ENCODE measurements at regions not wholly inside any gene's neighbourhood (a gene's known extent, or its start where the extent isn't known, plus 50 kb on each side); places are given as distances from the start of the nearest gene placed in this dataset.
"Not testable (repeated sequence)": the region's sequence is repeated elsewhere in the genome, so short reads cannot be mapped to it uniquely, and the experiment has no call there.

DNA sequence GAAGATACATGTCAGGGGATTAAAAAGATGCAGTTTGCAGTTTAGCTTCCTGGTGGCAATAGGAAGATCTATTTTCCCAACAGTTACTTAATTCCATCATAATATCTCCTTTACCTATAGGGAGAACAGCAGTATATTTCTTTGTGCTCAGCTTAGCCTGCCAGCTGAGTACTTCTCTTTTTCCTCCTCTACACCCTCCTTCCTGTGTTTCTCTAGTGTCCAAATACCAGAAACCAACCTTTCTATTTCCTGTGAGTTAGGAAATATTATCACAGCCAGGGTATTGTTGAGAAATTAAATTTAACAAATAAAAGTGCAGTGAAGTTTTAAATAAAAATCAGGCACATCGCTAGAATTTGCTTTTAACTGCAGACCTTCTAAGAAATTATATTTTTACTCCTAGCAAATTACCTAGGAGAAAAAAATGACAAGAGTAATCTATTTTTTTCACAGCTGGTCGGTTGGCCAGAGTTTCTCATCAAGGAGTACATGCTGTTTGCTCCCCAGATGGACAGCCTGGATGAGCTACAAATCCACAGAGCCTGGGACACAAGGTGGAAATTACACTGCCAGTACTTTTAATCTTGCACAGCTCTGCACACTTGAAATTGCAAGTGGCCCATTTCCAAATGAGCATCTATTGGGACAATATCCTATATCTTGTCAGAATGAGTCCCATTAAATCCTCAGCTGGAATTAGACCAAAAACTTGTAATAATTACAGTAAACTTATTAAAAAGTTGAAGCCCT is 185.2 kb upstream of the CFAP20DC start:
- Mint-ChIP-seq H3K27ac (no peak overlapping the region), H3K27me3 (peaks cover 22% of the 10 kb centered on the region), H3K36me3 (peaks cover 8% of the 10 kb centered on the region), H3K4me1 (peaks cover 23% of the 10 kb centered on the region), H3K9me3 (ENCODE audit: low read depth) (peaks cover 7% of the 10 kb centered on the region), H3K4me3 (no peak overlapping the region)
- DNase-seq (no peak), ATAC-seq (peak; percentile 34)
- CTCF ChIA-PET: interaction anchor here (1.0 to 1.8 kb wide), 3 partner anchors 23 to 341 kb away, joined by 3 to 5 read pairs (median 3); no protein-coding TSS in a partner anchor

DNA sequence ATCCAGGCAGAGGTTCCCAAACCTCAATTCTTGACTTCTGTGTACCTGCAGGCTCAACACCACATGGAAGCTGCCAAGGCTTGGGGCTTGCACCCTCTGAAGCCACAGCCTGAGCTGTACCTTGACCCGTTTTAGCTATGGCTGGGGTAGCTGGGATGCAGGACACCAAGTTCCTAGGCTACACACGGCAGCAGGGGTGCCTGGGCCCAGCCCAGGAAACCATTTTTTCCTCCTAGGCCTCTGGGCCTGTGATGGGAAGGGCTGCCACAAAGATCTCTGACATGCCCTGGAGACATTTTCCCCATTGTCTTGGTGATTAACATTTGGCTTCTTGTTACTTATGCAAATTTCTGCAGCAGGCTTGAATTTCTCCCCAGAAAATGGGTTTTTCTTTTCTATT is 180.6 kb upstream of the CFAP20DC start:
- peaks cover 11% of the 10 kb centered on the region for H3K4me1 Mint-ChIP-seq

GRCh38 chr3:59213860-59214259 is 164.0 kb upstream of the CFAP20DC start:
- H3K4me3 Mint-ChIP-seq: no peak overlapping the region
- CTCF ChIA-PET: interaction anchor here (0.9 to 3.1 kb wide), 2 partner anchors 625 to 644 kb away, joined by 3 to 12 read pairs; no protein-coding TSS in a partner anchor

More for the DNA sequence above, 180.6 kb upstream of the CFAP20DC start:
- ATAC-seq, H3K27ac Mint-ChIP-seq, CTCF ChIA-PET, DNase-seq, H3K4me3 Mint-ChIP-seq: not testable (repeated sequence)
- Mint-ChIP-seq H3K9me3 (ENCODE audit: low read depth) (peaks cover 13% of the 10 kb centered on the region), H3K27me3 (peaks cover 13% of the 10 kb centered on the region), H3K36me3 (peaks cover 13% of the 10 kb centered on the region)

DNA sequence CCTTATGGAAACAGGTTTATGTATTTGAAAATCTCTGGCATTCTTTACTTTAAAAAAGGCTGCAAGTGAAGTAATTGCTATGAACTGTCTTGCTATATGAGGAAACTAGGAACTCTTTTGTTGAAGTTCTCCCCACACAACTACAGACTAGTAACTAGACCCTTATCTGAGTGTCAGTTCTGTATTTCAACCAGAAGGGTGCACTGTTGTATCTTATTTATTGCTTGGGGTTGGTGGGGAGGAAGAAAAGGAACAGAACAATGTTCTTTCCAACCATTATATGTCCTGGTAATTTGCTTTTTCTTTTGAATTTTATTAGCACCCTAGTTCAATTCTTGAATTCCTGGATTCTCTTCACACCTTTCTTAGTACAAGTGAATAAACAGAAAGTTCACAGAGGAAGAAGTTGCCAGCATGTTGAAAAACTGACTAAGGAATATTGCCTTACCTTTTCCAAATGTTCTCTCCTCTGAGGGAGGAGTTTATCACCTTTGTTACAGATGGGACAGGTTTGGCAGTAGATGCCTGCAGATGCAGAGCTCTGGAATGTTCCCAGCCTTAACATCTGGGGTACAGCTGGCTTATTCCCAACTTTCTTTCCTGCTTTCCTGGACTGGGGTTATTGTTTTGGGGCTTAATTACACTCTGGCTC is 162.4 kb upstream of the CFAP20DC start:
- H3K36me3 Mint-ChIP-seq: no peaks in the 10 kb centered on the region
- H3K27ac Mint-ChIP-seq: no peak overlapping the region
- no peak overlapping the region for H3K4me3 Mint-ChIP-seq
- no peaks in the 10 kb centered on the region for H3K4me1 Mint-ChIP-seq
- DNase-seq (no peak), ATAC-seq (peak; percentile 79)
- H3K27me3 Mint-ChIP-seq: peaks cover 22% of the 10 kb centered on the region
- CTCF ChIA-PET: interaction anchor here (1.0 to 3.1 kb wide), 4 partner anchors 13 to 646 kb away, joined by 3 to 12 read pairs (median 3); no protein-coding TSS in a partner anchor
- H3K9me3 Mint-ChIP-seq (ENCODE audit: low read depth): no peaks in the 10 kb centered on the region

More at GRCh38 chr3:59213860-59214259, 164.0 kb upstream of the CFAP20DC start:
- H3K9me3 Mint-ChIP-seq (ENCODE audit: low read depth): no peaks in the 10 kb centered on the region
- ATAC-seq (no peak), DNase-seq (no peak)
- H3K4me1 Mint-ChIP-seq: no peaks in the 10 kb centered on the region
- H3K36me3 Mint-ChIP-seq: no peaks in the 10 kb centered on the region
- no peak overlapping the region for H3K27ac Mint-ChIP-seq
- H3K27me3 Mint-ChIP-seq: peaks cover 14% of the 10 kb centered on the region

- Mint-ChIP-seq H3K27ac (no peak overlapping the region), H3K9me3 (ENCODE audit: low read depth) (no peaks in the 10 kb centered on the region), H3K4me3 (no peak overlapping the region), H3K27me3 (peaks cover 29% of the 10 kb centered on the region), H3K36me3 (no peaks in the 10 kb centered on the region), H3K4me1 (no peaks in the 10 kb centered on the region)
- CTCF ChIA-PET: no interaction called here
- ATAC-seq (no peak), DNase-seq (no peak)
These were observed 160.4 kb upstream of the CFAP20DC start for GRCh38 chr3:59210260-59210659.

DNA sequence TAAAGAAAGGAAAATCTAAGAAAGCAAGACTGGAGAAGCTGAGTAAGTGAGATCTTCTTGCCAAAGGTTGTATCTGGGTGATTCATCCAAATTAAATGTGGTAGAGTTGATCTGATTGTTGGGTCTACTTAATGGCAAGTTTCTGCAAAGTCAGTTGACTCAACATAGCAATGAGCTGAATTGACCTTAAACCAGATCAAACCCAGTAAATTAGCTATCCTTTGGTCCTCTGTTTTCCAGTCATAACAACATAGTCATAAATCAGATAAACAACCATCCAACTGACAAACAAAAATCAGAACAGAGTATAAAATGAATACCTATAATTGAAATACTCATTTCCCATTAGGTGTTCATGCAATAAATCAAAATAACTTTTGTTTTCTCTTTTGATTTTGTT is 142.6 kb upstream of the CFAP20DC start:
- H3K27me3 Mint-ChIP-seq: peaks cover 8% of the 10 kb centered on the region
- no peaks in the 10 kb centered on the region for H3K36me3 Mint-ChIP-seq
- H3K4me1 Mint-ChIP-seq: no peaks in the 10 kb centered on the region
- H3K4me3 Mint-ChIP-seq: no peak overlapping the region
- H3K27ac Mint-ChIP-seq: no peak overlapping the region
- CTCF ChIA-PET: no interaction called here
- H3K9me3 Mint-ChIP-seq (ENCODE audit: low read depth): no peaks in the 10 kb centered on the region
- ATAC-seq (no peak), DNase-seq (no peak)

GRCh38 chr3:59191651-59192050 is 141.8 kb upstream of the CFAP20DC start:
- ATAC-seq: no peak
- CTCF ChIA-PET: no interaction called here
- H3K4me1 Mint-ChIP-seq: no peaks in the 10 kb centered on the region
- H3K27ac Mint-ChIP-seq: no peak overlapping the region
- no peak for DNase-seq
- H3K9me3 Mint-ChIP-seq (ENCODE audit: low read depth): no peaks in the 10 kb centered on the region
- H3K36me3 Mint-ChIP-seq: no peaks in the 10 kb centered on the region
- no peak overlapping the region for H3K4me3 Mint-ChIP-seq
- peaks cover 8% of the 10 kb centered on the region for H3K27me3 Mint-ChIP-seq

- Mint-ChIP-seq H3K4me1 (no peaks in the 10 kb centered on the region), H3K27ac (no peak overlapping the region), H3K4me3 (no peak overlapping the region), H3K27me3 (peaks cover 4% of the 10 kb centered on the region), H3K9me3 (ENCODE audit: low read depth) (no peaks in the 10 kb centered on the region), H3K36me3 (no peaks in the 10 kb centered on the region)
- ATAC-seq (no peak), DNase-seq (no peak)
- CTCF ChIA-PET: no interaction called here
These were observed 140.1 kb upstream of the CFAP20DC start for GRCh38 chr3:59189939-59190338.

- Mint-ChIP-seq H3K27ac (no peak overlapping the region), H3K27me3 (peaks cover 4% of the 10 kb centered on the region)
- CTCF ChIA-PET: no interaction called here
These were observed 139.7 kb upstream of the CFAP20DC start for GRCh38 chr3:59189526-59189925.

GRCh38 chr3:59186725-59187124 is 136.9 kb upstream of the CFAP20DC start:
- ATAC-seq: no peak
- H3K27ac Mint-ChIP-seq: no peak overlapping the region
- no peaks in the 10 kb centered on the region for H3K36me3 Mint-ChIP-seq
- no peaks in the 10 kb centered on the region for H3K4me1 Mint-ChIP-seq
- peaks cover 4% of the 10 kb centered on the region for H3K27me3 Mint-ChIP-seq
- no peak for DNase-seq
- no peaks in the 10 kb centered on the region for H3K9me3 Mint-ChIP-seq (ENCODE audit: low read depth)
- CTCF ChIA-PET: no interaction called here
- no peak overlapping the region for H3K4me3 Mint-ChIP-seq

More at GRCh38 chr3:59189526-59189925, 139.7 kb upstream of the CFAP20DC start:
- DNase-seq (no peak), ATAC-seq (no peak)
- Mint-ChIP-seq H3K36me3 (no peaks in the 10 kb centered on the region), H3K4me3 (no peak overlapping the region), H3K4me1 (no peaks in the 10 kb centered on the region), H3K9me3 (ENCODE audit: low read depth) (no peaks in the 10 kb centered on the region)

DNA sequence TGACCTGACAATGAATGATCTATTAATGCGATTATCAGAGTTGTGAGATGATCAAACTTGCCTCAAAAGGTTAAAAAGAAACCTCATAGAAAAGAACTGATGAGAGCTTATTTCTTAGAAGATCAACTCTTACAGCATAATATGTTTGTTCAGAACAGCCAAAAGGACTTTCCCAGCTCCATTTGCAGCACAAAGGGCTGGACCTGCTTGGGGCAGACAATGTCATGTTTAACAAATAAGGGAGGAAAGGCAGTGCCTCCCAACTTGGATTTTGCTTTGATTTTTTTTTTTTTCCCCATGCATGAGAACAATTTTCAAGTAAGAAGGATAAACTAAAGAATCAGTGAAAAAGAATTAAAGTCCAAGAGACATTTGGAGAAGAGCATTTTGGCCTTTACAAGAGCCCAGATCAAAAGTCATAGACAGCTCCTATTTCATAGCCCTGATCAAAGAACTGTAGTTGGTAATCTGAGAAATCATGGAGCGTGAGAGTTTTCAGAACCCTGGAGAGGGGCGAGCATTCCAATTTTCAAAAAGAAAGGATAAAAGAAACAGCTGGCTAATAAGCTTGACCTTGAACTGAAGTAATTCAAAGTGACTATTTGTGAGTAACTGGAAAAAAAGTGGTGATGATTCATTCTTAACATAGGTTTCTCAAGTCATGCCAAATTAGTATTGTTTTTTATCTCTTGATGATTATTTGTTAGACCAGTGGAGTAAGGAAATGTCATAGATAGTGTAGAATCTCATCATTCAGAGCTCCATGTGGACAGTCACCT is 136.0 kb upstream of the CFAP20DC start:
- no peak for DNase-seq
- no peaks in the 10 kb centered on the region for H3K9me3 Mint-ChIP-seq (ENCODE audit: low read depth)
- H3K27ac Mint-ChIP-seq: no peak overlapping the region
- no peaks in the 10 kb centered on the region for H3K4me1 Mint-ChIP-seq
- no peak for ATAC-seq
- no peaks in the 10 kb centered on the region for H3K27me3 Mint-ChIP-seq
- H3K36me3 Mint-ChIP-seq: no peaks in the 10 kb centered on the region
- H3K4me3 Mint-ChIP-seq: no peak overlapping the region
- CTCF ChIA-PET: no interaction called here

DNA sequence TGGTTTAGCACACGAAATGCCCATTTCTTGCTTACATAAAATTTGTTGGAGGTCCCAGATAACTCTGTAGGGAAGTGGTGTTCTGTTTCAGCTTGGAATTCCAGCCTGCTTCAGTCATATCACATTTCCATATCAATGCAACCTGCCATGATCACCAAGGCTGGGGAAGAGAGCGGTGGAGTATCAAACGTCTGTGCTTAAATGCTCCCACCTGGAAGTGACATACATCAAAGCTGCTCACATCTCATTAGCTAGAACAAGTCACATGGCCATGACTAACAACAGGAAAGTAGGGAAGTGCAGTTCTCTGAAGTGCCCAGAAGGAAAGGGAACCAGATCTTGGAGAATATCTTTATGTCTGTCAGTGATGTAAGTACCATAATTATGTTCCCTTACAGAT is 130.2 kb upstream of the CFAP20DC start:
- ATAC-seq: no peak

GRCh38 chr3:59178698-59179097 is 128.9 kb upstream of the CFAP20DC start:
- H3K27ac Mint-ChIP-seq: no peak overlapping the region
- H3K4me1 Mint-ChIP-seq: no peaks in the 10 kb centered on the region
- ATAC-seq (no peak), DNase-seq (no peak)
- H3K27me3 Mint-ChIP-seq: peaks cover 15% of the 10 kb centered on the region
- no peaks in the 10 kb centered on the region for H3K9me3 Mint-ChIP-seq (ENCODE audit: low read depth)
- H3K36me3 Mint-ChIP-seq: no peaks in the 10 kb centered on the region
- no peak overlapping the region for H3K4me3 Mint-ChIP-seq
- CTCF ChIA-PET: no interaction called here

More for the DNA sequence above, 130.2 kb upstream of the CFAP20DC start:
- H3K4me3 Mint-ChIP-seq: no peak overlapping the region
- no peaks in the 10 kb centered on the region for H3K9me3 Mint-ChIP-seq (ENCODE audit: low read depth)
- no peak for DNase-seq
- H3K4me1 Mint-ChIP-seq: no peaks in the 10 kb centered on the region
- CTCF ChIA-PET: no interaction called here
- no peaks in the 10 kb centered on the region for H3K36me3 Mint-ChIP-seq
- no peak overlapping the region for H3K27ac Mint-ChIP-seq
- peaks cover 15% of the 10 kb centered on the region for H3K27me3 Mint-ChIP-seq
